ENCODE measurements at regions not wholly inside any gene's neighbourhood (a gene's known extent, or its start where the extent isn't known, plus 50 kb on each side); places are given as distances from the start of the nearest gene placed in this dataset.

GRCh38 chr13:60797112-60797511 lies 400.1 kb downstream of the TDRD3 start:
- TF ChIP-seq POLR2A (IDR thresholded peaks at IDR 0.05) (no peak), CTCF (IDR thresholded peaks at IDR 0.05 in 4 of 5, conservative IDR thresholded peaks at IDR 0.05 in 1 of 5) (no peak)

Measured in gastrocnemius medialis (tissue), 4 donors.